ENCODE measurements at regions not wholly inside any gene's neighbourhood (a gene's known extent, or its start where the extent isn't known, plus 50 kb on each side); places are given as distances from the start of the nearest gene placed in this dataset.

DNA sequence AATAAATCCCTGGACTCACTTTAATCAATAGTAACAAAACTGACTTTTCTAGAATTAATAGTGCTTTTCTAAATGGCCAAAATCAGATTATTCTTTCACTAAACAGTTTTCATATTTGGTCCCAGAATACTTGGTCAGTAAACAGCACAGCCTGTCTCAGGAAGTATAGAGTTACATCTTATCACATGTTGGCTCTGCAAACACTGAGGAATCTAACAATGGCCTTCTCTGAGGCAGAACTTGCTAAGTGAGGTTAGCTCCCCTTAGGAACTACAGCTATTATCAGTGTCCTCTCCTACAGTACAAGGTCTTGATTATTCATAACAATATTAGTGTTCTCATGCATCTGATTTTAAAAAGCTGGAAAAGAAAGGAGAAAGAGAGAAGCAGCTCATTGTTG, 1622.8 kb downstream of the HACE1 start:
- DNase-seq: no peak

GRCh38 chr6:103231181-103231580, 1628.5 kb downstream of the HACE1 start:
- no peak for DNase-seq

DNA sequence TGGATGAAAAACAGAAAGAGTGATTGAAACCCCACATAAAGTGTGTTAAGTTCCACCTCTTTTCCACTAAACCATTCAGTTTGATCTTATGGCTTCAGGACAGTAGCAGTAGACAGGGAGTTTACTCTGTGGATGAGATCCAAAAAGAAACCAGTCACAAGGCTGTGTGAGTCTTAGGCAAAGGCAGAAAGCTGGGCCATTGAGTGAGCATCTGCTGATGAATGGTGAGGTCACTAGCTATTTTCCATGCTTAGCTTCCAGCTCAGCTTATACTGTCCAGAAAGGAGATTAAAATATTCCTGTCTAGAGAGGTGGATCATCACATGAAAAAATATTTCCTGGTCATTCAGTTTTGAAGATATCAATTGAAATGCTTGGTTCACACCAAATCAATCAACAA, 1643.9 kb downstream of the HACE1 start:
- DNase-seq: no peak

DNA sequence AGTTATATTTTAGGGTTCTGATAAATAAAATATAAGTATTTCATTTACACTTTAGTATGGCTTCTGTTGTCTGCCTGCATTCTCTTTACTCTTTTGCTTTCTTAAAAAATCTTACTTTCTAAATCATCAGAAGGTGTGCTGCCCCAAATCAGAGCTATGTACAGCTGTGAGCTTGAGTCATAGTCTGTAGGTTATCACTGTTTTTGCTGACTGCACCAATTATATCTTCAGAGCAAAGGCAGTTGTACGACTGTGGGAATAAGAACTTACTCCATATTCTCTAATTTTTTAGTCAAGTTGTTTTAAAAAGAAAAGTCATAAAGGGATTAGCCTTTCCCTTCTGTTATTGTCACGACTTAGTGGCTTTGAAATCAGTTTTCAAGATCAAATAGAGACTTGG, 1649.0 kb downstream of the HACE1 start:
- no peak for DNase-seq

GRCh38 chr6:103198386-103198785, 1661.3 kb downstream of the HACE1 start:
- DNase-seq: no peak

- DNase-seq: no peak
These were observed 1666.3 kb downstream of the HACE1 start for GRCh38 chr6:103193413-103193812.

DNA sequence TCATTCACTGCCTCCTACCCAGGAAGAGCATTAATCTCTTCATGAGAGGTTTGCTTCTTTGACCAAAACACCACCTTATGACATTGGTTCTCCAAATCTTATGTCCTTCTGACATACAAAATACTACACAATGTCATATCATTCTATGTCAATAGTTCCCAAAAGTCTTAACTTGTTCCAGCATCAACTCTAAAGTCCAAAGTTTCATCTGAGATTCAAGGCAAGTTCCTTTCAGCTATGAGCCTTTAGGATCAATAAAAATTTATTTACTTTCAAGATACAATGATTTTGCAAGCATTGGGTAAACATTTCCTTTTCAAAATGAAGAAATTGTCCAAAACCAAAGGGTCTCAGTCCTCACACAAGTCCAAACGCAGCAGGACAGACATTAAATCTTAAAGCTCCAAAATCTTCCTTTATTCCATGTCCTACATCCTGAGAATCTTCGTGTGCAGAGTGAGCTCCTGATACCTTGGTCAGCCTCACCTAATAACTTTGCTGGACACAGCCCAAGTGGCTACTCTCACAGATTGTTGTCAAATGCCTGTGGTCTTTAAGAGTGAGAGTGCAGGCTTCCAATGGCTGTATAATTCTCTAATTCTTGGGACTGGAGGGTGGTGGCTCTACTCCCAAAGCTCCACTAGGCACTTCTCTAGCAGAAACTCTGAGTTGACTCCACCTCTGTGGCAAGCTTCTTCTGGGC, 1668.2 kb downstream of the HACE1 start:
- DNase-seq: no peak

DNA sequence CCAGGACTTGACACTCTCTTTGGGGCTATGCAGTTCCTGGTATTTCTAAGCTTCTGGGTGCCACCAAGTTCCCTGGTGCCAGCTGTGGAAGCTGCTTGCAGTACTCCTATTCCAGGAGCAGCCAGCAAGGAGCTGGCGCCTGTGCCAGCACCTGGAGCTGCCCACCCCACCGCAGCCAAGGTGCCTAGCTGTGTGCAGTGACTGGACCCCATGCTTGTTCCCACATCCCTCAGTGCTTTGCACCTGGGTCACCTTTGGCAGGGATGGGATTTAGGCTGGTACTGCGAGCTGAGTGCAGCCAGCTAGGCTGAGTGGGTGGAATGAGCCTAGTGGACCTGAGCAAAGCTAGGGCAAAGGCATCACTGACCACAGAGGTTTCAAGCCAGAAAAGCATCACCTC, 1674.9 kb downstream of the HACE1 start:
- no peak for DNase-seq

DNA sequence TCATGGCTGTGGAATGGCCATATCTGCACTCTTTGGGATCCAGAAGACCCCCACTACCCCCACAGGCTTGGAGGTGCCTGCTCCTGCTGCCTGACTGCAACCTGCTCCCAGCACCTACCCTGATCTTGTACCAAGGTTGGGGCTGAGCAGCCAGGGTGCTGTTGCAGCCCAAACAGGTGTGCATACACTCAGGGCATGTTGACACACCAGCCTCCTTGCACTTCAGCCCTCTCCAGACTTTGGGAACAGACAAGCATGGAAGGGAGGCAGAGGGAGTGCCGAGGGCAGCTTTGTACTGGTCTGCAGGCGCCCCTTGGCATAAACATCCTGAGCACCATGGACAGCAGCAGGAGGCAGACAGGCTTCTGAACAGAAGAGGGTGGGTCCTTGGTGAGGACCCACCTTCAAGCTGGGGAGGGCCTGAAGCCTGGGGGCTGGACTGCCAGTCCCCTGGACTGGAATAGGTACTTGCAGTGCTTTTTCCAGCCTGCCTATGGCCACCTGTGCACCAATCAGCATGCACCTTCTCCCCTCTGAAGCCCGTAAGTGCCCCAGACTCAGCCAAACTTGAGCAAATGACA, 1675.8 kb downstream of the HACE1 start:
- no peak for DNase-seq

- DNase-seq: no peak
These were observed 1681.5 kb downstream of the HACE1 start for GRCh38 chr6:103178193-103178592.

GRCh38 chr6:103177791-103178190, 1681.9 kb downstream of the HACE1 start:
- no peak for DNase-seq

GRCh38 chr6:103175056-103175455, 1684.7 kb downstream of the HACE1 start:
- no peak for DNase-seq

GRCh38 chr6:103167345-103168071, 1692.2 kb downstream of the HACE1 start:
- DNase-seq: no peak

DNA sequence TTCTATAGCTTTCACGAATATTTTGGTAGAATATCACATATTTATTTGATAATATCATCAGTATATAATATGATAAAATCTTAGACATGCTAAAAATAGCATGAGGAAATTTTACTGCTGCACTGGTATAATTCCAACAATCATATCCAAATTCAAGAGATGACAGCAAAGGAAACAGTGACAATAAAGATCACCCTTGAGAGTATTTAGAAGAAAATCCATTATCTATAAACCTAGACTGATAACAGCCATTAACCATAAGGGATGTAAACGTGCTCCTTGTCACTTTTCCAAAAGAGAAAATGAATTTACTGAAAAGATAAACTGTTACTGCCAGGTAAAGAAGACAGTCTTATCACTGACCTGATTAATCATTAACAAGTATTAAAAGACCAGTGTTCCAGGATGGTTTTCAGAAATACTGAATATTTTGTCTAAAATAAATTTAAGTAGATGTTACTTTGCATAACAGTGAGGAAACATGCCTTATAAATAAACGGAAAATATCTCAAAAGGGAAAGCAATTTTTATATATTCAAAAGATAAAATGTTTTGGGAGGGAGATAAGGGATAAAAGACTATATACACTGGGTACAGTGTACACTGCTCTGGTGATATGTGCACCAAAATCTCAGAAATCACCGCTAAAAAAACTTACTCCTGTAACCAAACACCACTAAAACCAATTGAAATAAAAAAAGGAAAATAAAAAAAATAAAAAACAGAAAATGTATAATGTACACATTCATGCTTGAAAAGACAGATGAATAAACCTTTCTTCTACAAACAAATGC, 1704.7 kb downstream of the HACE1 start:
- DNase-seq: no peak

GRCh38 chr6:103153016-103153415, 1706.7 kb downstream of the HACE1 start:
- DNase-seq: no peak

- DNase-seq: no peak
These were observed 1716.8 kb downstream of the HACE1 start for GRCh38 chr6:103142902-103143301.

DNA sequence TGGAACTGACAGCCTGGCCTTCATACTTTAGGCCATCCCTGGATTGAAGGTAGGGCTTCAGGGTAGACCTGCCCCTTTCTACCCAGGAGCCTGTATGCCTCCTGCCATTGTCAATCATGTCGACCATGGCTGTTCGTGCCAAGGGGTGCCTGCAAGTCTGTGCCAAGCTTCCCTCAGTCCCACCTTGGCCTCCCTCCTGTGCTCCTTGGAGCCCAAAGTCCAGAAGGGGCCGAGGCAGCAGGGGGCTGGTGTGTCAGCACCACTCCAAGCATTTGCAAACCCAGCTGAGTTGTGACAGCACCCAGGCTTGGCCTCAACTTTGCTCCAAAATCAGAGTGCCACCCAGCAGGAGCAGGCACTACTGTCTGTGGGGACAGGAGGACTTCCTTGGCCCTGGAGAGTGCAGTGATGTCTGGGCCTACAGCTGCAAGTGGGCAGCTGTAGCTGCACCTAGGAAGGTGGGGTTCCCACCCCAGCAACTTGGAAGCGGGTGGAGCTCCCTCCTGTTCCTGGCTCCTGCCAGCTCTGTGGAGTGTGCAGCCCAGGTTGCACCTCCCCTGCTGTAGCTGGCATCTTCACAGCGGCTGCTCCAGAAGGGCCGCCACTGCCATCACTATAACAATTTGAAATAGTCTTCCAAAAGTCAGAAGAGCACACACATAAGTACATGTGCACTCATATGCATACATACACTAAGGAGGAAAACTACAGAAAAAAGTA, 1719.3 kb downstream of the HACE1 start:
- no peak for DNase-seq

- no peak for DNase-seq
These were observed 1720.3 kb downstream of the HACE1 start for GRCh38 chr6:103139377-103139776.

DNA sequence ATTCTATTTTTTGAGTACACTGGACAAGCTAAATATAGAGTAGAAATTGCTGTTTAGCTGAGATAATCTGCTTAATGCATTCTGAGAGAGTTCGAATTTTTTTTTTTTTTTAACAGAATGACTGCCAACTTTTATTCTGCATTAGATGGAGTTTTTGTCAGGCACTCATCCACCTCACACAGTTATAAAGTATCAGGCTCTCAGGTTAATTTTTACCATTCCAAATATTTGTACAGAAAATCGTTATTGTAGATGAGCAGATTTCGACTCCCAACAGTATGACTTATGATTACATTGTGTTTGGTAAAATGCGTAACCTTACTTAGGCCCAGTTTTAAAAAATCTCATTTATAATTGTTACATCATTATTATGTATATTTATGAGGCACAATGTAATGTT, 1731.0 kb downstream of the GRIK2 start:
- DNase-seq: no peak

DNA sequence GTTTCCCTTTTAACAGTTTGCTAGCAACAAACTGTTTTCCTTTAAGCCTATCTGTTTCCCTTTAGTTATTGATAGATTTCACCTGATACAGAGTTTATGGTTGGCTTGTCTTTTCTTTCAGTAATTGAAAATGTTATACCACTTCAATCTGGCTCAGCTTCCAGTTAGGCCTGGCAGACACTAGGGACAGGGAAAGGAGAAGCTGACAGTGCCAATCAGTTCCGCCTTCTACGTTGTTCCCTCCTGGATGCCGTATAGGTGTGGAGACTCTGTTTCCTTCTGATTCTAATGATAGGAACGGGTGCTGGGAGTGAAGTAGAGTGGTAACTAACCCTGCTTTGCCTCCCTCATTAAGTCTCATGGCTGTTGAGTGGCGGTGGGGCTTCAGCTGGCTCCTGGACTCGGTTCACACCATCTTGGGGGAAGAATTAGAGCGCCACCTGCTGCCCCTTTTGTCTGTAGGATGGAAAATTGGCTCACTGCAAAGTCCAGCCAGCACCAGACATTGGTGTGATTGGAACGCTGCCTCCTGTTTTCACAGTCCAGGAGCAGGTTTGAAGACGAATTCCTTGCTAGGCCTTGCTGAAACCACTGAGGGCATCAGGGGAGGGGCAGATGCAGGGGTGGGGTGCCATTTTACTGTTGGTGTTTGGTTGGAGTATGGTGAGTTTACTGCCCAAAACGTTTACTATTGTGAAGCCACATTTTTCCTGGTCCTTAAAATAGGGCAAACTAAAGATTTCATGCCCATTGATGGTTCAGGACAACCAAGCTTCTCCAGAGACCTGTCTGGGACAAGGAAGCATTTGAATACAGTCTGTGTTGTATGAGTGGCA, 1729.5 kb downstream of the GRIK2 start:
- DNase-seq: no peak

DNA sequence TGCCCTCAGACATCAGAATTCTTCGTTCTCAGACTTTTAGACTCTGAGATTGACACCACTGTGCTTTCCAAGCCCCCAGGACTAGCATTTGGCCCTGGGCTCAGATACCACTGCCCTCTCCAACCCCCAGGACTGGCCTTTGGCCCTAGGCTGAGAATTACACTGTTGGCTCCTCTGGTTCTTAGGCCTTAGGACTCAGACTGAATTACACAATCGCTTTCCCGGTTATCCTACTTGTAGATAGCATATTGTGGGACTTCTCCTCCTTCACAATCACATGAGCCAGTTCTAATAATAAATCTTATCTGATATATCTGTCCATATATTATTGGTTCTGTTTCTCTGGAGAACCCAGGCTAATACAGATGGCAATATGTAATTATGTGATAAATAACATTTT, 1725.5 kb downstream of the GRIK2 start:
- DNase-seq: no peak

GRCh38 chr6:103114582-103114981, 1721.1 kb downstream of the GRIK2 start:
- no peak for DNase-seq

Data from activated CD4-positive, CD25-positive, alpha-beta regulatory T cell (primary cell).